ENCODE measurements at regions not wholly inside any gene's neighbourhood (a gene's known extent, or its start where the extent isn't known, plus 50 kb on each side); places are given as distances from the start of the nearest gene placed in this dataset.
A peak's percentile ranks its signal among the peaks of the same experiment; 100 is the strongest.

DNA sequence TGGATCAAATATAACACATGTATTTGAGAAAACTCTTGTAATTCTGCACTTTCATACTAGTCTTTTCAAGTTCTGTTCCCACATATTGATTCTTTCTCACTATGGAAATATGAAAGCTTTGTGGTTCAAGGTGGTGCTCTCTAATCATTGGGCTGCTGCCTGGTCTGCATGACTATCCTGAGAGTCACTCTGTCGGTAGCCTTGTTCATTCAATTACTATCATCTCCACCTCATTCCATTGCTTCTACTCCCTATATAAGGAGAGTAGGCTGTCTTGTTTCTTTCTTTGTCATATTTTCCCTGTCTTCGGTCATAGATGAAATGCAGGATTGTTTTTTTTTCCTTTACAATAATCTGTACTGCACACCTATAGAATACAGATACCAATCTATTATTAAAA is 341.4 kb upstream of the ACTBL2 start (continued):
- TF ChIP-seq SMC3 (IDR thresholded peaks at IDR 0.05; ENCODE audit: low read depth, low read length) (no peak), RXRA (IDR thresholded peaks at IDR 0.05; ENCODE audit: borderline replicate concordance, low read depth) (peak; percentile 18; the same call in 1 of the 2 replicates), TCF12 (IDR thresholded peaks at IDR 0.05) (peak; percentile 76), RFX5 (IDR thresholded peaks at IDR 0.05; ENCODE audit: low read length) (no peak), NFIC (IDR thresholded peaks at IDR 0.05; ENCODE audit: borderline replicate concordance) (peak; percentile 63), FOSL2 (IDR thresholded peaks at IDR 0.05; ENCODE audit: borderline replicate concordance, low read depth) (peak; percentile 55; the same call in 1 of the 2 replicates)

DNA sequence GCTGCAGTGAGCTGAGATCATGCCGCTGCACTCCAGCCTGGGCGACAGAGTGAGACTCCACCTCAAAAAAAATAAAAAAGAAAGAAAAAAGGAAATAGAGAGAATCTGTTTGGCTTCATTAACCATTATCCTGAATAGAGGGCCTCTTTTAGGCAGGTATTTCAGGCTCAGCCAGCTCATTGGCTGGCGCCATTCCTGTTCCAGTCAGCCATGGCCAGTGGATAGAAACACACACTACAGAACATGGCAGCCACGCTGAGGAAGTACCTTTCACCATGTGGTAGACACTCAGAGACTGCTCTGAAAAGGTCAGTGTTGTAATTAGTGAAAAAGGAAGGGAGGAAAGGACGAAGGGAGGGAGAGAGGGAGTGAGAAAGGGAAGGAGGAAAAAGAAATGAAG is 340.0 kb upstream of the ACTBL2 start:
- Histone ChIP-seq H3K4me1 (ENCODE audit: control insufficient read depth in 1 of 2, insufficient read depth in 2 of 2, low read depth in 1 of 2, low read length in 1 of 2) (peaks cover 0 to 6% of the 10 kb centered on the region in 2 experiments; a peak in 2 of 4 replicates), H3K9me3 (peaks cover 18% of the 10 kb centered on the region; the same call in 1 of the 2 replicates), H4K20me1 (ENCODE audit: insufficient read depth) (no peaks in the 10 kb centered on the region), H3K79me2 (ENCODE audit: insufficient read depth) (no peaks in the 10 kb centered on the region), H3K9me2 (no peaks in the 10 kb centered on the region), H3K27me3 (ENCODE audit: insufficient read depth) (no peaks in the 10 kb centered on the region), H3F3A (replicated peaks; ENCODE audit: insufficient read depth) (peaks cover 15% of the 10 kb centered on the region), H3K4me2 (no peak overlapping the region), H3K36me3 (replicated peaks in 1 of 2; ENCODE audit: control insufficient read depth in 1 of 2, insufficient read depth in 2 of 2, low read length in 1 of 2) (peaks cover 0 to 7% of the 10 kb centered on the region in 2 experiments), H2AFZ (ENCODE audit: low read depth) (no peak overlapping the region), H3K27ac (ENCODE audit: low read depth in 2 of 2, low read length in 1 of 2) (no peak overlapping the region), H3K9ac (no peak overlapping the region), H3K4me3 (ENCODE audit: low read depth in 2 of 2, low read length in 1 of 2) (no peak overlapping the region)
- ChIA-PET CTCF (no interaction called here), POLR2A (no interaction called here)
- no peak for DNase-seq
- 92% methylated on average over 5 of the region's 5 CpGs for WGBS (ENCODE audit: low lambda C conversion rate)
- TF ChIP-seq, protein P1, sequence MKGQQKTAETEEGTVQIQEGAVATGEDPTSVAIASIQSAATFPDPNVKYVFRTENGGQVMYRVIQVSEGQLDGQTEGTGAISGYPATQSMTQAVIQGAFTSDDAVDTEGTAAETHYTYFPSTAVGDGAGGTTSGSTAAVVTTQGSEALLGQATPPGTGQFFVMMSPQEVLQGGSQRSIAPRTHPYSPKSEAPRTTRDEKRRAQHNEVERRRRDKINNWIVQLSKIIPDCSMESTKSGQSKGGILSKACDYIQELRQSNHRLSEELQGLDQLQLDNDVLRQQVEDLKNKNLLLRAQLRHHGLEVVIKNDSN (IDR thresholded peaks at IDR 0.05; ENCODE audit: borderline replicate concordance, low read depth): no peak
- no peak for TF ChIP-seq GABPA (IDR thresholded peaks at IDR 0.05; ENCODE audit: low read depth)
- no peak for TF ChIP-seq RFX5 (IDR thresholded peaks at IDR 0.05; ENCODE audit: low read length)
- TF ChIP-seq SMC3 (IDR thresholded peaks at IDR 0.05; ENCODE audit: low read depth, low read length): no peak
- no peak for TF ChIP-seq TEAD4 (IDR thresholded peaks at IDR 0.05; ENCODE audit: borderline replicate concordance, insufficient read depth)
- no peak for TF ChIP-seq EZH2phosphoT487 (IDR thresholded peaks at IDR 0.05; ENCODE audit: borderline replicate concordance, low read depth)
- TF ChIP-seq JUND (IDR thresholded peaks at IDR 0.05): no peak
- TF ChIP-seq, protein P2, sequence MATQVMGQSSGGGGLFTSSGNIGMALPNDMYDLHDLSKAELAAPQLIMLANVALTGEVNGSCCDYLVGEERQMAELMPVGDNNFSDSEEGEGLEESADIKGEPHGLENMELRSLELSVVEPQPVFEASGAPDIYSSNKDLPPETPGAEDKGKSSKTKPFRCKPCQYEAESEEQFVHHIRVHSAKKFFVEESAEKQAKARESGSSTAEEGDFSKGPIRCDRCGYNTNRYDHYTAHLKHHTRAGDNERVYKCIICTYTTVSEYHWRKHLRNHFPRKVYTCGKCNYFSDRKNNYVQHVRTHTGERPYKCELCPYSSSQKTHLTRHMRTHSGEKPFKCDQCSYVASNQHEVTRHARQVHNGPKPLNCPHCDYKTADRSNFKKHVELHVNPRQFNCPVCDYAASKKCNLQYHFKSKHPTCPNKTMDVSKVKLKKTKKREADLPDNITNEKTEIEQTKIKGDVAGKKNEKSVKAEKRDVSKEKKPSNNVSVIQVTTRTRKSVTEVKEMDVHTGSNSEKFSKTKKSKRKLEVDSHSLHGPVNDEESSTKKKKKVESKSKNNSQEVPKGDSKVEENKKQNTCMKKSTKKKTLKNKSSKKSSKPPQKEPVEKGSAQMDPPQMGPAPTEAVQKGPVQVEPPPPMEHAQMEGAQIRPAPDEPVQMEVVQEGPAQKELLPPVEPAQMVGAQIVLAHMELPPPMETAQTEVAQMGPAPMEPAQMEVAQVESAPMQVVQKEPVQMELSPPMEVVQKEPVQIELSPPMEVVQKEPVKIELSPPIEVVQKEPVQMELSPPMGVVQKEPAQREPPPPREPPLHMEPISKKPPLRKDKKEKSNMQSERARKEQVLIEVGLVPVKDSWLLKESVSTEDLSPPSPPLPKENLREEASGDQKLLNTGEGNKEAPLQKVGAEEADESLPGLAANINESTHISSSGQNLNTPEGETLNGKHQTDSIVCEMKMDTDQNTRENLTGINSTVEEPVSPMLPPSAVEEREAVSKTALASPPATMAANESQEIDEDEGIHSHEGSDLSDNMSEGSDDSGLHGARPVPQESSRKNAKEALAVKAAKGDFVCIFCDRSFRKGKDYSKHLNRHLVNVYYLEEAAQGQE (IDR thresholded peaks at IDR 0.05; ENCODE audit: low read depth, low read length): no peak
- TF ChIP-seq, protein P3, sequence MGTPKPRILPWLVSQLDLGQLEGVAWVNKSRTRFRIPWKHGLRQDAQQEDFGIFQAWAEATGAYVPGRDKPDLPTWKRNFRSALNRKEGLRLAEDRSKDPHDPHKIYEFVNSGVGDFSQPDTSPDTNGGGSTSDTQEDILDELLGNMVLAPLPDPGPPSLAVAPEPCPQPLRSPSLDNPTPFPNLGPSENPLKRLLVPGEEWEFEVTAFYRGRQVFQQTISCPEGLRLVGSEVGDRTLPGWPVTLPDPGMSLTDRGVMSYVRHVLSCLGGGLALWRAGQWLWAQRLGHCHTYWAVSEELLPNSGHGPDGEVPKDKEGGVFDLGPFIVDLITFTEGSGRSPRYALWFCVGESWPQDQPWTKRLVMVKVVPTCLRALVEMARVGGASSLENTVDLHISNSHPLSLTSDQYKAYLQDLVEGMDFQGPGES (IDR thresholded peaks at IDR 0.05; ENCODE audit: low read depth, low read length): no peak
- TF ChIP-seq FOXM1 (IDR thresholded peaks at IDR 0.05; ENCODE audit: low read depth): no peak
- TF ChIP-seq, protein P4, sequence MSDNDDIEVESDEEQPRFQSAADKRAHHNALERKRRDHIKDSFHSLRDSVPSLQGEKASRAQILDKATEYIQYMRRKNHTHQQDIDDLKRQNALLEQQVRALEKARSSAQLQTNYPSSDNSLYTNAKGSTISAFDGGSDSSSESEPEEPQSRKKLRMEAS (IDR thresholded peaks at IDR 0.05; ENCODE audit: low read depth): no peak
- TF ChIP-seq FOSL2 (IDR thresholded peaks at IDR 0.05; ENCODE audit: borderline replicate concordance, low read depth): no peak
- TF ChIP-seq POLR2AphosphoS5 (IDR thresholded peaks at IDR 0.05; ENCODE audit: low read depth, low read length): no peak
- no peak for TF ChIP-seq MEF2A (IDR thresholded peaks at IDR 0.05; ENCODE audit: borderline replicate concordance, low read depth)
- no peak for TF ChIP-seq TAF1 (IDR thresholded peaks at IDR 0.05; ENCODE audit: borderline replicate concordance, low read depth, low read length)
- TF ChIP-seq, protein P5, sequence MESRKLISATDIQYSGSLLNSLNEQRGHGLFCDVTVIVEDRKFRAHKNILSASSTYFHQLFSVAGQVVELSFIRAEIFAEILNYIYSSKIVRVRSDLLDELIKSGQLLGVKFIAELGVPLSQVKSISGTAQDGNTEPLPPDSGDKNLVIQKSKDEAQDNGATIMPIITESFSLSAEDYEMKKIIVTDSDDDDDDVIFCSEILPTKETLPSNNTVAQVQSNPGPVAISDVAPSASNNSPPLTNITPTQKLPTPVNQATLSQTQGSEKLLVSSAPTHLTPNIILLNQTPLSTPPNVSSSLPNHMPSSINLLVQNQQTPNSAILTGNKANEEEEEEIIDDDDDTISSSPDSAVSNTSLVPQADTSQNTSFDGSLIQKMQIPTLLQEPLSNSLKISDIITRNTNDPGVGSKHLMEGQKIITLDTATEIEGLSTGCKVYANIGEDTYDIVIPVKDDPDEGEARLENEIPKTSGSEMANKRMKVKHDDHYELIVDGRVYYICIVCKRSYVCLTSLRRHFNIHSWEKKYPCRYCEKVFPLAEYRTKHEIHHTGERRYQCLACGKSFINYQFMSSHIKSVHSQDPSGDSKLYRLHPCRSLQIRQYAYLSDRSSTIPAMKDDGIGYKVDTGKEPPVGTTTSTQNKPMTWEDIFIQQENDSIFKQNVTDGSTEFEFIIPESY (IDR thresholded peaks at IDR 0.05; ENCODE audit: borderline replicate concordance, low read depth): no peak
- TF ChIP-seq, protein P6, sequence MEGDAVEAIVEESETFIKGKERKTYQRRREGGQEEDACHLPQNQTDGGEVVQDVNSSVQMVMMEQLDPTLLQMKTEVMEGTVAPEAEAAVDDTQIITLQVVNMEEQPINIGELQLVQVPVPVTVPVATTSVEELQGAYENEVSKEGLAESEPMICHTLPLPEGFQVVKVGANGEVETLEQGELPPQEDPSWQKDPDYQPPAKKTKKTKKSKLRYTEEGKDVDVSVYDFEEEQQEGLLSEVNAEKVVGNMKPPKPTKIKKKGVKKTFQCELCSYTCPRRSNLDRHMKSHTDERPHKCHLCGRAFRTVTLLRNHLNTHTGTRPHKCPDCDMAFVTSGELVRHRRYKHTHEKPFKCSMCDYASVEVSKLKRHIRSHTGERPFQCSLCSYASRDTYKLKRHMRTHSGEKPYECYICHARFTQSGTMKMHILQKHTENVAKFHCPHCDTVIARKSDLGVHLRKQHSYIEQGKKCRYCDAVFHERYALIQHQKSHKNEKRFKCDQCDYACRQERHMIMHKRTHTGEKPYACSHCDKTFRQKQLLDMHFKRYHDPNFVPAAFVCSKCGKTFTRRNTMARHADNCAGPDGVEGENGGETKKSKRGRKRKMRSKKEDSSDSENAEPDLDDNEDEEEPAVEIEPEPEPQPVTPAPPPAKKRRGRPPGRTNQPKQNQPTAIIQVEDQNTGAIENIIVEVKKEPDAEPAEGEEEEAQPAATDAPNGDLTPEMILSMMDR (IDR thresholded peaks at IDR 0.05): no peak
- TF ChIP-seq, protein P7, sequence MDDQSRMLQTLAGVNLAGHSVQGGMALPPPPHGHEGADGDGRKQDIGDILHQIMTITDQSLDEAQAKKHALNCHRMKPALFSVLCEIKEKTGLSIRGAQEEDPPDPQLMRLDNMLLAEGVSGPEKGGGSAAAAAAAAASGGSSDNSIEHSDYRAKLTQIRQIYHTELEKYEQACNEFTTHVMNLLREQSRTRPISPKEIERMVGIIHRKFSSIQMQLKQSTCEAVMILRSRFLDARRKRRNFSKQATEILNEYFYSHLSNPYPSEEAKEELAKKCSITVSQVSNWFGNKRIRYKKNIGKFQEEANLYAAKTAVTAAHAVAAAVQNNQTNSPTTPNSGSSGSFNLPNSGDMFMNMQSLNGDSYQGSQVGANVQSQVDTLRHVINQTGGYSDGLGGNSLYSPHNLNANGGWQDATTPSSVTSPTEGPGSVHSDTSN (IDR thresholded peaks at IDR 0.05): no peak
- no peak for TF ChIP-seq YY1 (IDR thresholded peaks at IDR 0.05; ENCODE audit: low read depth)
